GM13977 (cell line): ENCODE measurements at regions not wholly inside any gene's neighbourhood (a gene's known extent, or its start where the extent isn't known, plus 50 kb on each side); places are given as distances from the start of the nearest gene placed in this dataset.
A peak's percentile ranks its signal among the peaks of the same experiment; 100 is the strongest.

Source experiments
- DNase-seq: peaks from one replicate; pipeline ENCODE4 v3.0.0; 2012; ENCODE audit warnings: low spot score
- in situ Hi-C: fragments of 300-500 bp; cut with MboI; formaldehyde crosslinking; loops from one replicate; pipeline ENCODE4 v1.12.0; 2022; ENCODE audit warnings: low sequenced_read_pairs, low pct_unique_long_range_greater_than_20kb, mixed read lengths, inconsistent platforms; ENCODE audit not compliant: unreplicated experiment
- TF ChIP-seq, protein P1 (sequence below): IDR thresholded peaks from 2 replicates; pipeline ENCODE4 v1.5.1; 2012; ENCODE audit warnings: mild to moderate bottlenecking, control low read depth; ENCODE audit not compliant: insufficient read depth; ENCODE audit errors: extremely low read depth, missing control alignments

DNA sequence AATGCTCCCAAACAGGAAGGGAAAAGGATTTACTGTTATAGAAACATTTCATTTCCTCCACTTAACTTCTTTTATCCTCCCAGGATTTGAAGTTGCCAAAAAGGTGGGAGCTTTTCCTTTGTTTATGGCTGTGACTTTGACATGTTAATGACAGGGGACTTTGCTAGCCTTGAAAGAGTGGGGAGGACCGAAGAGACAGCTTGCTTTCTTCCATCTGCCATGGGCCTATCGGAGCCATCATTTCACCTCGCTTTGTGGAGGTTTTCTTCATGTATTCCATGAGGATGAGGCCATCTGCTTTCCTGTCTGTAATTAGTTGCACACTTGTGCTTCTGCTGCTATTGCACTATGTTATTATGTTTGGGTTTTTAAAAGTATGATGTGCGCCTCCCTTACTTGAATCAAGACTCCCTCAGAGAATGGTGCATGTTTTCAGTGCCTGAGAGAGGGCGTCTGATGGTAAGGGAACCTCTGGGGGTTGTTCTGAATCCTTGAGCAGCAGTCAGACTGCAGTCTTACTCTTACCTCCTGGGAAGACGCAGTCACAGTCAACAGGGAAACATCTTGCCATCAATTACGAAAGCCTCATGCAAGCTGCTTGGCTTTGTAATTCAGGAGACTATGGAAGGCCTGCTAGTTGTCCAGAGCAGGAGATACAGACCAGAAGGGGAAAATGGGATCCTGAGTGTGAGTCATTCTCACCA is 173.3 kb upstream of the MGAT5 start:
- TF ChIP-seq, protein P1, sequence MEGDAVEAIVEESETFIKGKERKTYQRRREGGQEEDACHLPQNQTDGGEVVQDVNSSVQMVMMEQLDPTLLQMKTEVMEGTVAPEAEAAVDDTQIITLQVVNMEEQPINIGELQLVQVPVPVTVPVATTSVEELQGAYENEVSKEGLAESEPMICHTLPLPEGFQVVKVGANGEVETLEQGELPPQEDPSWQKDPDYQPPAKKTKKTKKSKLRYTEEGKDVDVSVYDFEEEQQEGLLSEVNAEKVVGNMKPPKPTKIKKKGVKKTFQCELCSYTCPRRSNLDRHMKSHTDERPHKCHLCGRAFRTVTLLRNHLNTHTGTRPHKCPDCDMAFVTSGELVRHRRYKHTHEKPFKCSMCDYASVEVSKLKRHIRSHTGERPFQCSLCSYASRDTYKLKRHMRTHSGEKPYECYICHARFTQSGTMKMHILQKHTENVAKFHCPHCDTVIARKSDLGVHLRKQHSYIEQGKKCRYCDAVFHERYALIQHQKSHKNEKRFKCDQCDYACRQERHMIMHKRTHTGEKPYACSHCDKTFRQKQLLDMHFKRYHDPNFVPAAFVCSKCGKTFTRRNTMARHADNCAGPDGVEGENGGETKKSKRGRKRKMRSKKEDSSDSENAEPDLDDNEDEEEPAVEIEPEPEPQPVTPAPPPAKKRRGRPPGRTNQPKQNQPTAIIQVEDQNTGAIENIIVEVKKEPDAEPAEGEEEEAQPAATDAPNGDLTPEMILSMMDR, result no peak
- no peak for DNase-seq
- in situ Hi-C loops, result loop anchor here (25.0 kb wide), 1 partner anchor 218 kb away; no protein-coding TSS in a partner anchor

DNA sequence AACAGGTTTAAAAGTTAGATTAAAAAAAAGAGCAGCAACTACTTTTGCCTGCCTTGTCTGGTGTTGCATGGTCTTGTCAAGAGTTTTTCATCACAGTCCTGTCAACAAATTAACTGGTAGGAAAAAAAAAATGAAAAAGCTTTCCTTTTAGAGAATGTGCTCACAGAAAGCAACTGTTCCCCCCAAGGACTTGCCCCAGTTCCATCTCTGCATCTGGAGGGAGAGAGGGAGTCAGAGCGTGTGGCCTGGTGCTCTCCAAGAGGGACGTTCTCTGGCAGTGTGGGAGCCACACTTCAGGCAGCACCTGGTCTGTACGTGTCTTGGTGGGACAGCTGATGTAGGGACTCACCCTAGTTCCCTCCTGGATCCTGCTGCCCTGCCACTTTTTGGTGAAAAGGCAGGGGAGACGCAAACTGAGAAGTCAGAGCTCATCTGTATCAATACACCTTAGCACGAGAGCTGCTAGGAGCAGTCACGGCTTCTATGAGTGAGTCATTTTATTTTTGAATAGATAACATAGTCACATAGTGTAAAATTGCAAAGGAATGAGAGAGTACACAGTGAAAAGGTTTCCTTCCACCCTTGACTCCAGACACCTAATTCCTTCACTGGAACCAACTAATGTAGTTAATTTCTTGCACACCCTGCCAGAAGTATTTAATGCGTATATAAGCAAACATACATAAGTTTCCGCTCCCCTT is 172.5 kb upstream of the MGAT5 start:
- in situ Hi-C loops, result loop anchor here (25.0 kb wide), 1 partner anchor 219 kb away; no protein-coding TSS in a partner anchor
- TF ChIP-seq, protein P1, result no peak
- DNase-seq, result no peak

DNA sequence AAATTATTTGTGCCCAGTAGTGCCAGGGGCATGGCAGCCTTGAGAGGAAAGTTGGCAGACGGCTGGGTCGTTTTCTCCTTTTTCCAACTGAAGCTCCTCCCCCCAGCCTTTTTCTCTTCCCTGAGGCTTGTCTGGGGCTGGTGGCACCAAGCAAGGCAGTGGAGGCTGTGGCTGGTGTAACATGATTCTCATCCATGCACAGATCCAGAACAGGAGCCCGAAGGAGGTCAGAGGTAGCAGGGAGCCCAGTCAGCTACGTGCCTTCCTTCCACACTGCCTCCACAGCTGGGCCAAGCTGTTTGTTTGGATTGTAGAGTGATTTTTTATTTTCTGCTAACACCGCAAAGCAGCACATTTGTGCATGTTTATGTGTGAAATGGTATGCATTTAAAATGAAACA is 170.3 kb upstream of the MGAT5 start:
- in situ Hi-C loops, result loop anchor here (25.0 kb wide), 1 partner anchor 221 kb away; no protein-coding TSS in a partner anchor

DNA sequence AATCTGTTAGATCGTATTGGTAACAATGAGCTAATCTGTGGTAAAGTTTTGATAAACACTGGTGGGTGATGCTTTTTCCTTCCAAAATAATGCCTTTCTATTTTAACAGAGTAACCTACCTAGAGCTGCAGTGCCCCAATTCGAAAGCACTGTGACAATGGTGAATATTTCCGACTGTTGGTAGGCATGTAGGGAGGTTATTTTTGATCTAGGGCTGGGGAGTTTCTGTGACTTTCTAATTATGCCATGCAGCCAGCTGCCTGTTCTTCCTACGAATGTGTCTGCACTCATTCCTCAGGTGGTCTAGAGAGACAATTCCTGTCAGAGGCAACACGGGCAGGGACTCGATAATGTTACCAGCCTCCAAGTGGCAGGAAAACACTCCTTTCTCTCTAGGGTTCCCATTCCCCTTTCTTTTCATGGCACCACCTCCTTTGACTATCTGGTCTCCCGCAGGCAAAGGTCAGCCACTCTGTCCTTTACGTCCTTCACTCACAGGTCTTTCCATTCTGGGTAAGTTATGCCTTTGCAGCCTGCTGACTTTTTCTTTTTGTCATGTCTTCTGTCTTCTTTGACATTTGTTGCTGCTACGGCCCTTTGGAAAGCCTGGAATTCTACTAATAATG is 167.2 kb upstream of the MGAT5 start:
- in situ Hi-C loops, result loop anchor here (25.0 kb wide), 1 partner anchor 224 kb away; no protein-coding TSS in a partner anchor
- DNase-seq, result no peak
- TF ChIP-seq, protein P1, result no peak

More for the DNA sequence above, 170.3 kb upstream of the MGAT5 start:
- TF ChIP-seq, protein P1, result no peak
- DNase-seq, result no peak

- DNase-seq, result peak; percentile 41
- in situ Hi-C loops, result loop anchor here (25.0 kb wide), 1 partner anchor 225 kb away; no protein-coding TSS in a partner anchor
- TF ChIP-seq, protein P1, result no peak
Measured at GRCh38 chr2:134087371-134087921, 166.4 kb upstream of the MGAT5 start.

DNA sequence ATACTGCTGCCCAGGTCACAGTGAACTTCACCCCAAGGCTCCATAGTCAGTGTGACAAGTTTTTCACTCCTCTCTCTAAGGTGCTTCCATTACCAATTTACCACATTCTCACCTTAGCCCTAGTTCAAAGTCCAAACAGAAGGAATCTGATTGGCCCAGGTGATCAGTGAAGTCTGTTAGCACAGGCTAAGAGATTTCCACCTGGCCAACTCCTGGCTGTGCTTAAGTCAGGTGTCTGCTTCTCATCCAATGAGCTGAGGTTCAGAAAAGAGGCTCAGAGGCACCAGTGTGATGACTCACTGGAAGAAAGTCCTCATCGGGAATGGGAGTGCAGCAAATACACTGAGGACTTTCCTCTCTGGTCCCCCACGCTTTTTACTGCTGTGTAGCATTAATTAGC is 164.4 kb upstream of the MGAT5 start:
- no peak for DNase-seq
- in situ Hi-C loops, result loop anchor here (25.0 kb wide), 1 partner anchor 227 kb away; no protein-coding TSS in a partner anchor
- TF ChIP-seq, protein P1, result no peak
